NCI-H345 treated with DMSO at 0.1 percent for 48 hours (cell line): ENCODE measurements at regions not wholly inside any gene's neighbourhood (a gene's known extent, or its start where the extent isn't known, plus 50 kb on each side); places are given as distances from the start of the nearest gene placed in this dataset.
"Not testable (repeated sequence)": the region's sequence is repeated elsewhere in the genome, so short reads cannot be mapped to it uniquely, and the experiment has no call there.

ENCODE experiments used
- DNase-seq: peaks from one replicate; lab custom pipeline; 2025; ENCODE audit not compliant: unreplicated experiment; lab: John Stamatoyannopoulos, UW

DNA sequence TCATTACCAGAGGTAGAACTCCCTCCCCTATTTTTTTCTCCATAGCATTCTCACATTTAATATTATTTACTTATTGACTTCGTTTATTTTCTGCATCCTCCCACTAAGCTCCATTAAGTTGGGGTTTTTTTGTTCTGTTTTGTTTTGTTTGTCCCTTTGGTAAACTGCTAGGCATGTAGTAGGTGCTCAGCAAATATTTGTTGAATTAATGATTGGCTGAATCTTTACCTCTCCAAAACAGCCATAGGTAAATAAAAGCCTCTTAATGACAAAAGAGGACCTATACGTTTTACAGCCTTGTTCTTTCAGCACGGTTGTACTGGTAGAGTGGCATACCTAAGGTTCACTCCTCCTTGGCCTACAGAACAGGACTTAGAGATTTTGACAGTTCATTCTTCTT lies 52.0 kb downstream of the PRORP start:
- no peak for DNase-seq

DNA sequence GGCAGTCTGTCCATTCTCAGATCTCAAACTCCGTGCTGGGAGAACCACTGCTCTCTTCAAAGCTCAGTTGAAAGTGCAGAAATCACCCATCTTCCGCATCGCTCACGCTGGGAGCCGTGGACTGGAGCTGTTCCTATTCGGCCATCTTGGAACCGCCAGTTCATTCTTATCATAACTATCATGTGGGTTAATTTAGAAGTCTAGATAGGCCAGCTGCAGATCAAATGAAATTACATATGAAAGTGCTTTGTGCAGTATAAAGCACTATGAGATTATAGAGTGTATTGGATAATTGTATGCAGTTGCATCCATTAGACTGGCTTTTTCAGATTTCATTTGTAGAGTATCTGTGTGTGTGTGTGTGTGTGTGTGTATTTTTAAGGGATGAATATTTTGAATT lies 57.8 kb downstream of the PRORP start:
- no peak for DNase-seq

DNA sequence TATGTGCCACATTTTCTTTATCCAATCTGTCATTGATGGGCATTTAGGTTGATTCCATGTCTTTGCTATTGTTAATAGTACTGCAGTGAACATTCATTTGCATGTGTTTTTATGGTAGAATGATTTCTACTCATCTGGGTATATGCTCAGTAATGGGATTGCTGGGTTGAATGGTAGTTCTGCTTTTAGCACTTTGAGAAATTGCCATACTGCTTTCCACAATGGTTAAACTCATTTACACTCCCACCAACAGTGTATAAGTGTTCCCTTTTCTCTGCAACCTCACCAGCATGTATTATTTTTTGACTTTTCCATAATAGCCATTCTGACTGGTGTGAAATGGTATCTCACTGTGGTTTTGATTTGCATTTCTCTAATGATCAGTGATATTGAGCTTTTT lies 62.5 kb downstream of the PRORP start:
- DNase-seq, result not testable (repeated sequence)

DNA sequence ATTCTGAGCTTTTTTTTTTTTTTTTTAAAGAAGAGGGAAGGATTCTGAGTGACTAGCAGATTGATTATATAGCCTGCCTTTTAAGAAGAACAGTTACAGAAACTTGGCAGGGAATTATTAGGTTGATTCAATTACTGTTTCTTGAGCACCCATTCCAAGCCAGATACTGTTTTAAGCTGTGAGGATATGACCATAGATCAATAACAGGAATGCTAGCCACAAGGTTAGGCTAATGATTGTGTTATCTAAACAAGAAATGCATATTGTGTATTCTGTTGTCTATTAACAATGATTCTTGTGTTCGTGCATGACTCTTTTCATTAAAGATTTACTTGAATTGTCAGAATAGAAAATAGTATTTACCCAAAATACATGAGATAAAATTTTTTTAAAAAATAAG lies 67.1 kb downstream of the PRORP start:
- no peak for DNase-seq

DNA sequence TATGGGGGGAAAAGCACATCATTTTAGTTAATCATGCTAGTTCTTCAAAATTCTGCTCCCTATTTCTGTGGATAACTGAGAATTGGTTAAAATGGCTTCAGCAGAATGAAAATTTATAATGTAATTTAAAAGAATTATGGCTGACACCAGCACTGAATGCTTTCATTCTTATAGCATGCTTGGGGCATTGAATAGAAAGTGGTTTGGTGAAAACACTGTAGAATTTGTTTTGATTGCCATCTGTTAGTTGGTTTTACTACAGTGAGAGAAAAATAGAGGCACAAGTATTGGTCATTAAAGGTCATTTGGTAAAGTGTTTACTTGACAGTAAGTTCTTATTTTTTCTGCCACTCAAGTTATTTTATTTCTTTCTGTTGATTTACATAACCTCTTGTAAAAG lies 70.8 kb downstream of the PRORP start:
- no peak for DNase-seq

DNA sequence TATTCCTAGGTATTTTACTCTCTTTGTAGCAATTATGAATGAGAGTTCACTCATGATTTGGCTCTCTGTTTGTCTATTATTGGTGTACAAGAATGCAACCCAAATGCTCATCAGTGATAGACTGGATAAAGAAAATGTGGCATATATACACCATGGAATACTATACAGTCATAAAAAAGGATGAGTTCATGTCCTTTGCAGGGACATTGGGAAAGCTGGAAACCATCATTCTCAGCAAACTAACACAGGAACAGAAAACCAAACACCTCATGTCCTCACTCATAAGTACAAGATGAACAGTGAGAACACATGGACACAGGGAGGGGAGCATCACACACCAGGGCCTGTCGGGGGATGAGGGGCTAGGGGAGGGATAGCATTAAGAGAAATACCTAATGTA lies 71.8 kb downstream of the PRORP start:
- DNase-seq, result not testable (repeated sequence)

DNA sequence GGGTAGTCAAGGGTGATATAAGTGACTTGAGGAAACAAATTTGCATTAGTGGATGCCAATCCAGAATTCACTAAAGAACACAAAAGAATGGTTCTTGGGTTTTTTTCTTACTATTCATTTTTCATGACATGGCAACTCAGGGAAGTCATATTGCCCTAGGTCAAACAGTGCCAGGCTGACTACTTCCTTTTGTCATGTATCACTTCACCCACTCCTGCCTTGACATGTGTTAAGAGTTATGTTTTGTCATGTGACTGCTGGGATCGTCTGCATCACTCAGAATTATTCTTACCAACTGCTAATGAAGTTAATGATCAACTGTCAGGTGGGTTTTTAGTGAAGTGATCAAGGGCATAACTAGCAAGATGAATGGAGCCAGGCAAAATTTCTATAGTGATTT lies 74.2 kb downstream of the PRORP start:
- no peak for DNase-seq

DNA sequence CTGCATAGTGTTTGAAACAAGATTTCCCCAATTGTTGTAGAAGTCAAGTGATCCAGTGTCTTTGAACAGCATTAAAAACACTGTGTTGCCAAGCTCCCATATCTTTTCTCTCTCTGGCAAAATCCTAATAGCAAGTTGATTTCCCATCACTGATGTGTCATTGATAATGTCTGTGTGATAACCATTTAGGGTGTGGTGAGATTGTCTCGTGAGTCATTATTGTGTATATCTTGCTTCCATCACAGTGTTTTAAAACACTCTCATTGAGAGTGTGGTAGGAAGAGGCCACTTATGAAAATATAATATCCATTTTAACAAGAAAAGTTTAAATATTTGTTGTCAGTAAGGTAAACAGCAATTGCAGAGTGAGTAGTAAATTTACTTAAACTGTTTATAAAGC lies 74.7 kb downstream of the PRORP start:
- DNase-seq, result no peak

DNA sequence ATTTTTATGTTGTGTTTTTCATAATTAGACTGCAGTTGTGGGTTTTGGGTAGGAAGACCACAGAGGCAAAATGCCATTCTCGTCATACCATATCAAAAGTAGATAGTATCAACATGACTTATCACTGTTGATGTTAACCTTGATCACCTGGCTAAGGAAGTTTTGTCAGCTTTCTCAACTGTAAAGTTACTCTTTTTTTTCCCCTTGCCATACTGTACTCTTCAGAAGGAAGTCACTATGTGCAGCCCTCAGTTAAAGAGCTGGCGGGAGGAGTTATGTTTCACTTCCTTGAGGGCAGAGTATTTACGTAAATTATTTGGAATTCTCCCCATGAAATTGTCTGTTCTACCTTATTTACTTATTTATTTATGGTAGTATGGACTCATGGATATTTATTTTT lies 78.7 kb downstream of the PRORP start:
- DNase-seq, result no peak

DNA sequence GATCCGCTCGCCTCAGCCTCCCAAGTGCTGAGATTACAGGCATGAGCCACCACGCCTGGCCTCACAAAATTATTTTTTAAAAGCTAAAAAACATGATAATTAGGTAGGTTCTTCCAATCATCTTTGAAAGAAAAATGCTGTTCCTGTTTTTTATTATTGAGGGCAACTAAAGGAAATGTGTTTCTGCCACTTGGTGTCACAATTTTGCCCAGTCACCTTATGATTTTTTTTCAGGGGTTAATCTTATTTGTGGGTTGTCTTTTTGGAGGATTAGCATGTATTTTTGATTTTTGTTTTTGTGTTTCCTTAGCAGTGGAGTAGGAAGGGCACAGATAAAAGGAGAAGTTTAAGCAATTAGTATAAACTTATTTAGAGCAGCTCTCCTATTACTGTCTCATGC lies 79.8 kb downstream of the PRORP start:
- no peak for DNase-seq

DNA sequence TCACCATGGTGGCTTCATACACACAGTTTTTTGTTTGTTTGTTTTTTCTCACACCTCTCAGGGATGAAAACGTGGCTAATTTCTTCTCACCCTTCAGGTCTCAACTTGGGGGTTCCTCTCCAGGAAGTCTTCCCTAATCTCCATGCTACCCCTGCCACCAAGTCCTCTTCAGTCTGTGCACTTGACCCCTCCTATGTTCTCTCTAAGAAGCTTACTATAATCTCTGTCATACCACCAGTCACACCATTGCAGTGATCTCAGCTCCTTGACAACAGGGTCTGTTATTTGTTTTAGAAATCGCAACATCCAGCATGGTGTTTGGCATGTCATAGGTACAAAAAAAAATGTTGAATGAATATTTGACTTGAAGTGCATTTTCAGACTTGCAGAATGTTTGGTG lies 83.4 kb downstream of the PRORP start:
- no peak for DNase-seq

DNA sequence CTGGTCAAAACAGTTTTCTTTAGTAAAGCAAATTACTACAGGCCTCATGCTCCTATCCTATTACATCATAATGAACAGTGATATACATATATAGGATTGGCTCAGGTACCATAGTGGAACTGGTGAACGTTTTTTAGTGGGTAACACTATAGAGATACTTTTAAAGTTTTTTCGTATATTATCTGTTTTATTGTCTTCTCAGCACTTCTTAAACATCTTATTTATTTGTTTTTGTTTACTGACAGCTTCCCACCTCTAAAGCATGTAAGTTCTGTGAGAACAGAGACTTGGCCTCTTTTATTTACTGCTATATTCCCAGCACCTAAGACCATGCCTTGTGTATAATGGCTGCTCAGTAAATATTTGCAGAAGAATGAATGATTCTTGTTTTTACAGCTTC lies 81.1 kb upstream of the PSMA6 start:
- no peak for DNase-seq

DNA sequence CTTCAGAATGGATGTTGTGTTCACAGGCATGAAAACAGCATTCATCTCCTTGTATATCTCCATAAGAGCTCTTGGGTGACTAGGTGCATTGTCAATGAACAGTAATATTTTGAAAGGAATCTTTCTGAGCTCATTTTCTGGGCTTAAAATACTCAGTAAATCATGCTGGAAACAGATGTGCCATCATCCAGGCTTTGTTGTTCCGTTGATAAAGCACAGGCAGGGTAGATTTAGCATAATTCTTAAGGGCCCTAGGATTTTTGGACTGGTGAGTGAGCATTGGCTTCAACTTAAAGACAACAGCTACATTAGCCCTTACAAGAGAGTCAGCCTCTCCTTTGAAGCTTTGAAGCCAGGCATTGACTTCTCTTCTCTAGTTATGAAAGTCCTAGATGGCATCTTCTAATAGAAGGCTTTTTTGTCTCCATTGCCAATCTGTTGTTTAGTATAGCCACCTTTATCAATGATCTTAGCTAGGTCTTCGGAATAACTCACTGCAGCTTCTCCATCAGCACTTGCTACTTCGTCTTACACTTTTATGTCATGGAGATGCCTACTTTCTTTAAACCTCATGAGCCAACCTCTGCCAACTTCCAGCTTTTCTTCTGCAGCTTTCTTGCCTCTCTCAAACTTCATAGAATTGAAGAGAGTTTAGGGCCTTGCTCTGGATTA lies 79.6 kb upstream of the PSMA6 start:
- DNase-seq, result no peak

DNA sequence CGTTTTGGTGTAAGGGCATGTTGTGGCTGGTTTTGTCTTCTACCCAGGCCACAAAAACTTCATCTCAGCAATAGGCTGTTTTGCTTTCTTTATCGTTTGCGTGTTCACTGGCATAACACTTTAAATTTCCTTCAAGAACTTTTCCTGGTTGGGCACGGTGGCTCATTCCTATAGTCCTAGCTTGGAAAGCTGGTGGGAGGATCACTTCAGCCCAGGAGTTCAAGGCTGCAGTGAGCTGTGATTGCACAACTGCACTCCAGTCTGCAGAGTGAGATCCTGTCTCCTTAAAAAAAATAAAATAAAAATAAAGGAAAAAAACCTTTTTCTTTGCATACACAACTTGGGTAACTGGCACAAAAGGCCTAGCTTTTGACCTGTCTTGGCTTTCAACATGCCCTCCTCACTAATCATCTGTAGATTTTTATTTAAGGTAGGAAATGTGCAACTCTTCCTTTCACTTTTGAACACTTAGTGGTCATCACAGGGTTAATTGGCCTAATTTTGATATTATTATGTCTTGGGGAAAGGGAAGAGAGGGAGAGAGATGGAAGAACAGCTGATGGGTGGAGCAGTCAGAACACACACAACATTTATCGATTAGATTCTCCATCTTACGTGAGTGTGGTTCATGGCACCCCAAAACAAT lies 78.9 kb upstream of the PSMA6 start:
- DNase-seq, result no peak

DNA sequence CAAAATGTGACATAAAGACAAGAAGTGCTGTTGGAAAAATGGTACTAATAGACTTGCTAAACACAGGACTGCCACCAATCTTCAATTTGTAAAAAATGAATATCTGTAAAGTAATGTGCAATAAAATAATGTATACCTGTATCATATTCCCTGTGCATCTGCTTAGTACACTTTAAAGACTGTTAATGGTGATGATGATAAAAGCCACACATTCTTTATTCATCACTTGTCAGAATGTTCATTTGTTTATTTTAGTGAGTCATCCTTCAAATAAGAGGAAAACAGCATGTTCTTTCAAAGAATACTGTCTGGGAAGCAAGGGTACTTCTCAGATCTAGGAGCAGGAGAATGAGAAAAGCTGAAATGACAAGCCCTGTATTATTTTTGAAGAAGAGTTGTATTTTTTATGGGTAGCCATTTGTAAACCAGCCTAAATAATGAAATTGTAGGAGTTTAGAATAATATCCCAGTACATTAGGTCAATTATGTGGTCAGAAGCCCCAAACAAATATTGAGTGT lies 78.3 kb upstream of the PSMA6 start:
- no peak for DNase-seq

DNA sequence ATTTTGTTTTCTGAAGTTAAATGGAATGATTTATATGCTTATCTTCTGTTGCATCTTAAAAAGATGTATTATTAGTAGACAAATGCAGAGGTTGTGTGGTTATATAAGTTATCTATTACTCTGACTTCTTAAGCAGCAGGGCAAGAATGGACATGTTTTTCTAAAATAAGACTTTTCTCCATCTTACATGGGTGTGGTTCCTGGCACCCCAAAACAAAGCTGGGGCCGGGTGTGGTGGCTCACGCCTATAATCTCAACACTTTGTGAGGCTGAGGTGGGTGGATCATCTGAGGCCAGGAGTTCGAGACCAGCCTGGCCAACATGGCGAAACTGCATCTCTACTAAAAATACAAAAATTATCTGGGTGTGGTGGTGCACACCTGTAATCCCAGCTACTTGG lies 77.8 kb upstream of the PSMA6 start:
- not testable (repeated sequence) for DNase-seq

DNA sequence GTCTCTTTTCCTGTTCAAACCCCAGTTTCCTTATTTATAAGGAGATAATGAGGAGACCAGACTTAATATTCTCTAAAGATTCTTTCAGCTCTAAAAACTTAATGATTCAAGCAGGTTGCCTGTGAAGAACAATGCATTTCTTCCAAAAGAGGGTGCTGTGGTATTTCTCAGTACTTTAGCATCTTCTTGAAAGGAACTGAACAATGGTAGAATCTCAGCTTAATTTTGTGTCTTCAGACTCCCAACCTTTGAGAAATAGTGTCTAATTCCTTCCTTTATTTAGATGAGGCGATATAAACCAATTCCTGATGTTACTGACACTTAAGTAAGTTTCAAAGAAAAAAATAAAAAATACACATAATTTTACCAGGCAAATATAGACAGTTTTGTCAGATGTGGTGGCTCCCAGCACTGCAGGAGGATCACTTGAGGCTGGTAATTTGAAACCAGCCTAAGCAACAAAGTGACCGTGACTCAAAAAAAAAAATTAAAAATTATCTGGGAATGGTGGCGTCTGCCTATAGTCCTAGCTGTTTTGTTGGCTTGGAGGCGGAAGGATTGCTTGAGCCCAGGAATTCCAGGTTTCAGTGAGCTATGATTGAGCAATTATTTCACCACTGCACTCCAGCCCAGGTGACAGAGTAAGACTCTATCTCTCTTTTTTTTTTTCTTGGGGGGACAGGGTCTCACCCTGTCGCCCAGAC lies 76.9 kb upstream of the PSMA6 start:
- no peak for DNase-seq

DNA sequence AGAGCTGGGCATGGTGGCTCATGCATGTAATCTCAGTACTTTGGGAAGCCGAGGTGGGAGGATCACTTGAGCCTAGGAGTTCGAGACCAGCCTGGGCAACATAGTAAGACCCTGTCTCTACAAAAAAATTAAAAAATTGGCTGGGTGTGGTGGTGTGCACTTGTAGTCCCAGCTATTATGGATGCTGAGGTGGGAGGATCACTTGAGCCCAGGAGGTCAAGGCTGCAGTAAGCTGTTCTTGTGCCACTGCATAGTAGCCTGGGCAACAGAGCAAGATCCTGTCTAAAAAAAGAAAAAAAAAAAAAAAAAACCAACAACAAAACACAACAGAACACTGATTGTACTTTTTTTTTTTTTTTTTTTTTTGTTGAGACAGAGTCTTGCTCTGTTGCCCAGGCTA lies 74.0 kb upstream of the PSMA6 start:
- not testable (repeated sequence) for DNase-seq

DNA sequence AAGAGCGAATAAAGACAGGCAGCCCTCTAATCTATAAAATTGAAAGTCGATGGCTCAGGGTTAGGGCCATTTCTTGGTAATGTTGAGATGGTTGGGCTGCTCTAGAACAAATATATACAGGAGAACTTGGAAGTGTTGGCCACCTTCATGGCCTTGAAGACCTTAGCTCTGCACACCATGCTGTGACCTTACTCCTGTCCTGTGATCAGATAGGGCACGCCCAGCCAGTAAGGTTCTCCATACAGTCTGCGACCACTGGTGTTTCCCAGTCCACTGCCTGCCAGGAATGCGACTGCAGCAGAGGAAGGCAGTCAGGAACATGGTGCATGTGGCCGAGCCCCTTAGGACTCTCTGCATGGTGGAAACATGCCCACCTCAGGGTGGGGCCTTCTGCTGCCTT lies 73.2 kb upstream of the PSMA6 start:
- no peak for DNase-seq

DNA sequence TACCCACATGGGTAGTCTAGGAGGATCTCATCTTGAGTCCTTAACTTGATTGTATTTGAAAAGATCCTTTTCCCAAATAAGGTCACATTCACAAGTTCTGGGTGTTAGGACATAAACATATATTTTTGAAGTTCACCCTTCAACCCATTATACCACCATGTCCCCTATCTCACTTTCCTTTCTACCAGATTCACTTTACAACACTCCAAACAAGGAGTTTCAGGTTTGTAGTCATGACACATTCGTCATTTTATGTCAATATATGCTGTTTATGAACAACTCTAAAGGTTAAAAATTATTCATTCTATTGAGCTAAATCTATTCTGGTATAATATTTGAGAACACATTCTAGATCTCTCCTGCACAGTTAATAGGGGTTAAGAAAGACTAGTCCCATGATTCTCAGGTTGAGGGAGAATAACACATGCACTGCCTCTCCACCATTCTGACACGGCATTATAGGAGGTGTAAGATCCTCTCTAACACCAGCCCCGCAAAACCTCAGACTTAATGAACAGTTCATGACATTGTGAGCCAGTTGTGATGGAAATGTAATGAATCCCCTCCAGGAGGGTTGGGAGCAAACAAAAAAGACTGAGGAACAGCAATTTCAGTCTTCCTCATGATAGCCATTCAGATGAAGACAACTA lies 72.0 kb upstream of the PSMA6 start:
- no peak for DNase-seq

DNA sequence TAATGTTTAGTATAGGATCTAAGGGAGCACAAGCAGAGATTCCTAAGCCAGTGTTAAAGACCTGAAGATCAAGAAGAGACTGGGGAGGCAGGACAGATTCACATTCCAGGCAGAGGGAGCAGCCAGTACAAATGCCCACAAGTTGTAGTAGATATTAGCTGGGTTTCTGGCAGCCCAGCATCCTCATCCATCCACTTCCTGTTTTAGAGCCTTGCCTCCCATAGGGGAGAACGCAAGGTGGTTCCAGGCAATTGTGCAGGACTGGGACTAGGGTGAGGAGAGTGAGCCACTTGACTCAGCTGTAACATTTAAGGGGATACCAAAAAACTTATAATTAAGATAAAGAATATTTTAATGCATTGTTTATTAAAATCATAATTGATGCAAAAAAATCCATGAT lies 71.3 kb upstream of the PSMA6 start:
- DNase-seq, result no peak

DNA sequence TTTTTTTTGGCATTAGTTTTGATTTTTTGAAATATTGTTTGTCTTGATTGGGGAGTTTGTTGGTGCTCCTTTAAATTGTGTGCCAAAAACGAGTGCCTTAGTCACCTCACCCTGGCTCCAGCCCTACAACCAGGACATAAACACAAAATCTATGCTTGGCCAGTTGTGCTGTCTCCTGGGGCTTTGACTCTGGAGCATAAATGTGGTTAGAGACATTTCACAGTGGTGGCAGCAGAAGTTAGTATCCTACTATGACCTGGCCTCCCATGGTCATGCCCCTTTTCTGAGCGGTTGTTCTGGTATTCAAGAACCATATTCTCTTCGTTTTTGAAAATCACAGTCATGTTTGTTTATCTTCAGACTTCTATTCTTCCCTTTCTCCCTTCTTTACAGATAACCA lies 70.7 kb upstream of the PSMA6 start:
- DNase-seq, result no peak
